Fibroblast of skin of left biceps (primary cell): ENCODE measurements at regions not wholly inside any gene's neighbourhood (a gene's known extent, or its start where the extent isn't known, plus 50 kb on each side); places are given as distances from the start of the nearest gene placed in this dataset.

Experiments
- DNase-seq, 2 experiments: peaks; one replicate each; pipeline ENCODE4 v3.0.0-alpha.2; 2013; ENCODE audit warnings: low read depth in 2 of 2

DNA sequence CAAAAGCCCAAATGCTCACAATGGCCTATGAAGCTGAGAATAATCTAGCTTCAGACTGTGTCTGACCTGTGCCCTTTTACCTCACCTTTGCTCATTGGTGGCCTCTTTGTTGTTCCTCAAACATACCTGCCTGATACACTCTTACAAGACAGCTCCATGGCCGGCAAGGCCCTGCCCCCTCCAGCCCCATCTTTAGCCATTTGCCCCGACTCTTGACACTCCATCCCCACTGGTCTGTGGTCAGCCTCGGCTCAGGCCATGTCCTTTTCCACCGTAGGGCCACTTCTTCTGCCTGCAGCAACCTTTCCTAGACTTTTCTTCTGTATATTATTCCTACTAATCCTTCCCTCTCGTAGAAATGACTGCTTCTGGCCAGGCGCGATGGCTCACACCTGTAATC is 265.2 kb downstream of the RPS24 start:
- no peak for DNase-seq

DNA sequence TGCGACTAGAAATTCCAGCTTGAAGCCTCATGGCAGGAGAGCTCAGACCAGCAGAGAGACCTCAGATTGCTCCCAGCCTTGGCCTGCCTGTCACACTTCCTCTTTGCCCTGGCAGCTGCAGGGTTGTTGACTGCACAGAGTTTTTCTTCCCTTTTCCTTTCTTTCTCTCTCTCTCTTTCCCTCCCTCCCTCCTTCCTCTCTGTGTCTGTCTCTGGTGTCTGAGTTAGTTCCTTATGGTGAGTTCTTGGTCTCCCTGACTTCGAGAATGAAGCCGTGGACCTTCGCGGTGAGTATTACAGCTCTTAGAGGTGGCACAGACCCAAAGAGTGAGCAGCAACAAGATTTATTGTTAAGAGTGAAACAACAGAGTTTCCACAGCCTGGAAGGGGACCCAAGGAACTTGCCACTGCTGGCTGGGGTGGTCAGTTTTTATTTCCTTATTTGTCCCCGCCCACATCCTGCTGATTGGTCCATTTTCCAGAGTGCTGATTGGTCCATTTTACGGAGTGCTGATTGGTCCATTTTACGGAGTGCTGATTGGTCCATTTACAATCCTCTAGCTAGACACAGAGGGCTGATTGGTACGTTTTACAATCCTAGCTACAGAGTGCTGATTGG is 266.3 kb downstream of the RPS24 start:
- DNase-seq, result no peak

DNA sequence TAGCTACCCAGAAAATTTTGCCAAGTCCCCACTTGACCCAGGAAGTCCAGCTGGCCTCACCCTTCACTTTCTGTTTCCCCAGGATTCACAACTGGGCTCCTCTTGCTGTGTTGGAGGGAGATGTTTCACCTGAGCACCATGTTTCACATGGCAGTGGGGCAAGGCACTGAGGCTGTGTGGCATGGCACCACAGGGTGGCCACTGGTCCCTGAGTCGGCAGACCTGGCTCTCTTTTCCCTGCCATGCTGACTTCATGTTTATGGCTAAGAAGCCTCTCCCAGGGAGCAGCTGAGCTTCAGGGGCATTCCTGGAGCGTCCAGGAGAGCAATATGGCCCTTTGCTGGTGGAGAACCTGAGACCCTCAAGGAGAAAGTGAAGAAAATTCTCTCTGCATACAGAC is 266.9 kb downstream of the RPS24 start:
- no peak for DNase-seq

DNA sequence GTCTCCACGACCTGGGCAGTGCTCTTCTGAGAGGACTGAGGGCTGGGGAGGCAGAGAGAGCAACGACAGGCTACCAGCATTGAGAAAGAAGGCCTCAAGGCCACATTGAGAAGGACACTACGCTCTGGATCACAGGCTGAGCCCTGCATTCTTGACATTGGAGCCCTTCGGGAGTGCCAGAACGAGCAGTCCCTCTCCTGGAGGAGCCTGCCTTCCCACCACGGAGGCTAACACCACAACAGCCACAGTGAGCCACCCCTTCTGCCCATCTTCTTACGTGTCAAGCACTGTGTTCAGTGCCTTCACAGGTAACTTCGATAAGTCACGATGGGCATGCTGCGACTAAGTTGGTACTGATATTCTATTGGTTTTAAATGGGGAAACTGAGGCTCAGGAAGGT is 267.8 kb downstream of the RPS24 start:
- DNase-seq, result no peak

DNA sequence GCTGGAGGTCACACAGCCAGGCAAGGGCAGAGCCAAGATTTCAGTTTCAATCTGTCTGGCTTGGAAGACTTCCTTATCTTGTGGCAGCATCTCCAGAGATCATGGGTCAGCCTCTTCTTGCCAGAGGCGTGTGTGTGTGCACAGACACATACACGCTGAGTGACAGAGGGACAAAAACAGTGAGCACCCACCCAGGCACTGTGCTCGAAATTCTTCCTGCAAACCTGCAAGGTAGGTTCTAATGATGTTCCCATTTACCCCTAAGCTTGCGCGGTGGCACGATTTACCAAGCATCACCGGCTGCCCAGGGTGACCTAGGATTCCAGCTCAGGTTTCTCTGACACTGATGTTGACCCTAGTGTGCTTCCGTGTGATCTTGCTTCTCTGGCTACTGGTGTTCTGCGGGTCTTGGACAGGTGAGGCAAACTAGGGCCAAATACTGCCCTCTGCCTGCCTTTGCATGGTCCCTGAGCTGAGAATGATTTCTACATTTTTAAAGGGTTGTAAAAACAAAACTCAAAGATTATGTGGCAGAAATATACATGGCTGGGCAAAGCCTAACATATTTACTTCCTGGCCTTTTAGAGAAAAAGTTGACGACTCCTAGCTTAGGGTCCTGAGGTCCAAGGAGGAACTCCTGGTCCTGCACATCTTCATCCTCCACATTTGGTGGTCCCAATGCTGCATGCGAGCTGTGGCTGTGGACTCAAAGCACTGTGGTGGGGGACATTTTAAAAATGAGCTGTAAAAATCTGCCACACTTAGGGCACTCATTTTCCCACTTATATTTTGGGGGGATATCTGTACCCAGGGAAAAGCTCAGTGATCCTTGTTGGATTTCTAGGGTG is 268.5 kb downstream of the RPS24 start:
- DNase-seq, result no peak

DNA sequence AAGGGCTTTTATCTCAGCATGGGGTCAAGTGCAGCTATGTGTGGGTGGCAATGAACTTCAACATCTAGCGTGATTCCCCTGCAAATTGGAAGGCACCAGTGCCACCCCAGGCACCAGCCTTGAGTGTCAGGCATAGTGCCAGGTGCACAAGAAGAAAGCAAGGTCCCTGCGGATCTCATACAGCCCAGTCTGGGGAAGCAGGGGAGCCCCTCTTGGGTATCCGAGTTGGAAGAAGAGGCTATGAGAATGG is 269.0 kb downstream of the RPS24 start:
- DNase-seq, result no peak

DNA sequence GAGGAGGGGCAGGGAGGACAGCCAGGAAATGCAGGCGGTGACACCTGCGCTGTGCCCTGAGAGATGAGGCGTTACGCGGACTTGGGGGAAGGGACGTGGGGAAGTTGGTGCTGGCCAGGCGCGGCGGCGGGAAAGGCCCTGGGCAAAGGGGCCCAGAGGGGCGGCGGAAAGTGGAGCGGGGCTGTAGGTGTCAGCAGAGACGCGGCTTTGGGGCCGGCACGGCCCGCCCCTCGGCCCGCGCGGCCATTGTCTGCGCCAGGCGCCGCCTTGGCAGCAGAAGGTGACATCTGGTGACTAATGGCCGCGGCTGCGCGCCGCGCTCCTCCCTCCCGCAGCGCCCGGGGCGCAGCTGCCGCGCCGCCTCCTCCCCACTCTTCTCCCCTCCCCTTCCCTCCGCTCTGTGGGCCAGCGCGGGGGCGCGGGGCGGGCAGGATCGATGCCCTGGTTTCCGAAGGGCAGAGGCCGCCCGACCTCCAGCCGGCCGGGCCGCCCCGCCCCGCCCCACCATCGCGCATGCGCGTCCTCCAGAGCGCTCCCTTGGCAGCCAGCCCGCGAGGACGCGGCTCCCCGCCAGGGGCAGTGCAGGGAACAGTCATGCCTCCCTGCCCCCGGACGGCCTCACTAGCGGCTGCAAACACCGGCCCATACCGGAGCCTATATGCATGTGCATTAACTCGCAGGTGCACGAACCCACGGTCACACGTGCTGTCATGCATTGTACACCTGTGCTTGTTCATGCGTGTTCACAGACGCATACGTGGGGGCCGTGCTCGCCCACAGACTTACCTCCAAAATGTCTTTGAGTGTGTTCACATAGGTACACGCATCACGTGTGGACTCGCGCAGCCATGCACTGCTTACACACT is 269.6 kb downstream of the RPS24 start:
- peak; percentile 57 to 63 for DNase-seq

DNA sequence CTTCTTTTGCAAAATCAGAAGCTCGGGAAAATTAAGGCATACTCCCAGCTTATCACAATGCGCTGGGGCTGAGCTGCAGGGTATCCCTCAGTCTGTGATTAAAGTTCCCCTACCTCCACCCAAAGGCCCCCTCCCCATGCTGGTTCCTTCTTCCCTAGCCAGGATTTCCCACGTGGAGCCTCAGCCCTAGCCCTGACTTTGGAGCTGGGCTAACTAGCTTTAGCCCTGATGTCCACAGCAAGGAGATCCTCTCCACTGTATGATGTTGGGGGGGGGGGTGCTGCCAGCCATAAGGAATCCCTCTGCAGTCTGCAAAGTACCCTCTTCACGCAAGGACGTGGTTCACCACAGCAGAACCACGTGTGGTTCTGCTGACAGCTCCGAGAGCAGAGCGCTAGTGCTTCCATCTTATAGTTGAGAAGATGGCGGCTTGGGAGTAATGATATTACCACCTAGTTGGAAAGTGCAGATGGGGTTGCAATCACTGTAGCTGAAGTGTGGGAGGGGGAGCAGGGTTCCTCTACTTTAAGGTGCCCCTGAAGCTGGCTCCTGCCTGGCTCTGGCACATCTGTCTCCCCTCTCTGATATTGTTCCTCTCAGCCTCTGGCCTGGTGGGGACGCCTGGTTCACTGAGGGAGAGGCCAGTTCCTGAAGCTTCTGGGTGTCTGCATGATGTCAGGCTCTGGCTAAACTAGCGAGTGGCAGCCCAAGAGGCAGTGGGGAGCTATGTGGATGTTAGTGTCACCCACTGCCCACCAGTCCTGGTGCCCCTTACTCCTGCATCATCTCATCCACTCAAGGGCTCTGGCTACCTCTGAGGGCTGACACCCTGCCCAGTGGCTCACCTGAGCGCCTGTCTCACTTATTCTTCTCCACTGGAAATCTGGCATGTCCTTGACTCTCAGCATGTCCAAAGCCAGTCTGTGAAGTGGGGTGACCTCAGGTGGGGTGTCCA is 270.7 kb downstream of the RPS24 start:
- no peak for DNase-seq

DNA sequence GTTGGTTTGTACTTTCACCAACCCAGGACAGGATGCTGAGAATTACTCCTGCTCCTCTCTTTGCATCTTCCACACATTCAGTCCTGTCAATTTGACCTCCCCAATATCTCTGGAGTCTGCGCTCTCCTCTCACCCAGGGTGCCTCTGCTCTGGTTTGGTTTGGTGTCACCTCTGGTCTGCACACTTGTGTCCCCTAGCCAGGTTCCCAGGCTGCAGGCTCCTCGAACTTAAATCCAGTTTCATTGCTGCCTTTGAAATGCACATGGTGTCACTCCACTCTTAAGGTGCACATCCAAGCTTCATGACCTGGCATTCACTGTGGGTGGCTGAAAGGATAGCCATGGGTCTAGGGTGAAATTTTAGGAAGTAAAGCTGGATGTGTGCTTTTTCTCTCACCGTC is 271.6 kb downstream of the RPS24 start:
- DNase-seq, result no peak

DNA sequence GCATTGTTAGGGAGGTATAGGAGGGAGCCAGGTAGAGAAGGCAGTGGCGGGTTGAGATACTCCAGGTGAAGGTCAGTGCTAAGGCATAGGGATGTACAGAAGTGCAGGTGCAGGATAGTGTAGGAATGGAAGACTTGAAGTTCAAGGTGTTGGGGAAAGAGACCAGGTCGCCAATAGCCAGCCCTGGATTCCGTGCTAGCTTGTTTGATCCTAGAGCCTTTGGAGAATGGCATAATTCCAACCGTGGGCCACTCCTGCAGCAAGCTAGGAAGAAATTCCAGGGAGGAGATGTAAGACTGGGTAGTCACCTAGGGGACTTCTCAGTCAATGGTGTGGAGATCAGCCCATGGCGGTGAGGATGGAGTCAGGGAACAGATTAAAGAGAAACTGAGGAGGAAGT is 272.7 kb downstream of the RPS24 start:
- no peak for DNase-seq

DNA sequence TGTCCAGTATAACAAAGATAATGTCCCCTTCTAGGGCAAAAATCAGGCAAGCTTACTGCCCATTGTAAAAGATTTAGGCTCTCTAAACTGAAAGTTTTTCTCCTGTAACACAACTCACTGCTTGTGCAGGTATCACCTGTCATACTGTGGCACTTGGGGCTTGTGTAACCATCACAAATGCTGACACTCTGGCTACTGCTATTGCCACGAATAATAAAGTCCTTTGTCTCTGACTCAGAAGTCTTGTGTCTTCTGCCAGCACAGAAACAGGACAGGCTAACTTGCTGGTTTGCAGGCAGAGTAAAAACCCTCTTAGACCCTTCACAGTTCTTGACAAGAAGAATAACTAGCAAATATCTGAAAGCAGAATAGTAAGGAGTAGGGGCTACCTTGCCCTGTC is 273.9 kb downstream of the RPS24 start:
- no peak for DNase-seq

DNA sequence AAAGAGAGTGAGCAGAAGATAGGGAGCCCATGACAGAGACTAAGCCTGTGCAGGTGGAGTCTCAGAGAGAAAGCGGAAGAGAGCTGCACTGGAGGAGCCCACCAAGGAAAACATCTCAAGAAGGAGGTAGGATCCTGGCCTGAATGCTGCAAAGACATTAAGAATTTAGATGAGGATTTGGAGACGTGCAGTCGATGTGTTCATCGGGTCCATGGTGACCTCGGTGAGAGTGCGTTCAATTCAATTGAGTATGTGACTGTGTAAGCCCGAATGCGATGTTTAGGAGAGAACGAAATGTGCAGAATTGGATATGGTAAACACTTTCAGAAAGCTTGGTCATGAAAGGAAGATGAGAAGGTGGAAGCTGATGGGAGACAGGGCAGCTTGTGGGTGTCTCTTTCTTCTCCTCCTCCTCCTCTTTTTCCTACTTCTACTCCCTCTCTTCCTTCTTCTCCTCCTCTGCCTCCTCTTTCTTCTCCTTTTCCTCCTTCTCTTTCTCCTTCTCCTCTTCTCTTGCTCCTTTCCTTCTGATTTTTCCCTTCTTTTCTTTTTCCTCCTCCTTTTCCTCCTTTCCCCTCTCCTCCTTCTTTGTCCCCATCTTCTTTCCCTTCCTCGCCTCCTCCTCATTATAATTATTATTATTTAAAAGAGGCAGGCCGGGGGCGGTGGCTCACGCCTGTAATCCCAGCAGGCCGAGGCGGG is 276.0 kb downstream of the RPS24 start:
- DNase-seq, result no peak

DNA sequence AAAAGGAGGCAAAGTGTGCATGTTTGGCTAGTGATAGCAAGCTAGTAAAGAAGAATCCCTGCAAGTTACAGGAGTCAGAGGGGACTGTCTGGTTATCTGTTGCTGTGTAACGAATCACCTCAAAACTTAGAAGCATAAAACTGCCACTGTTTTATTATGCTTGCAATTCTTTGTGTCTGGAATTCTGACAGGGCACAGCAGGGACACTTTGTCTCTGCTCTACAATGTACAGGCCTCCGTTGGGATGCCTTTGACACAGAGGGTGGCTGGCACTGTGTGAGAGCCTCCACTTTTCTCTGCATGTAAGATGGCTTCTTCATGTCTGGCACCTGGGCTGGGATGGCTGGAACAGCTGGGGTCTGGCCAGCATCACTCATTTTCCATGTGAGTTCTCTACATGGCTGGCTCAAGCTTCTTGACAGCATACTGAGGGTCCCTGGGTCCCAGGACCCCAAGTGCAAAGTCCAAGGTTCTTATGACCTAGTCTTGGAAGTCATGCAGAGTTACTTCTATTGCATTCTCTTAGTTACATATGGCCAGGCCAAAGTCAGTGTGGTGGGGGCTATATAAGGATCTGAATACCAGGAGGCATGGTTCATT is 276.9 kb downstream of the RPS24 start:
- no peak for DNase-seq

DNA sequence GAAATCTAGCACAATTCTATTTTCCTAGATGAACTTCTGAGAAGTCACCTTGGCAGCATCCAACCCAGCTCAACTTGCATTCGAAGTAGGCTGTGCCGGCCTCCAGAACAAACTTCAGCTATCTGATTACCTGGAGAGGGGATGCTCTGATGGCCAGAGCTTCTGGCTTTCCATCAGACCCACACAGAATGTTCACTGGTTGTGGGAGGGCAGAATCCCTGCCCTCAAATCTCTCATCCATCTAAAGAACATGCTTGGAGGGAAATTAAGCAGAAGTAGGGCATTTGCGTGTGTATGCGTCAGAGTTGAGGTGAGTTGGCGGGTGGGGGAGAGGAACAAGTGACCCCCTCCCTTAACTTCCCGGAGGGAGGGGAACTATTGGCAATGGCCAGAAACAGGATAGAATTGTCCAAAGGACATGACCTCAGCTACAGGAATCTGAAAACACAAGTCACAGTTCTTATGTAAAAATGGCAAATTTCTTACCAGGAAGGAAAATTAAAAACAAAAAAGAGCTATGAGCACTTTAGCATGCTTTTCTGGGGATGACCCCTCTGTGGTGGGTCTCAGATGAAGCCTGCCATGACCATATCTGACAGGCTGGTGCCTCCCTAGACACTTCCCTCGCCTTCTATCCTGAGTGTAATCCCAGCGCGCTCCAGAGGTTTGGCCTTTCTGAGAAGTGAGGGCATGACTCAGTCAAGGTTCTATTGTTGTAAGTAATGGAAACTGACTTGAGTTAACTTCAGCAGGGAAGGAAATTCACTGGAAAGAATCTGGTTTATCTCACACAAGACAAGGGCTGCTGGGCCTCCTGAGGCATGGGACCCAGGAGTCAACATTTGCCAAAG is 278.8 kb downstream of the RPS24 start:
- no peak for DNase-seq

DNA sequence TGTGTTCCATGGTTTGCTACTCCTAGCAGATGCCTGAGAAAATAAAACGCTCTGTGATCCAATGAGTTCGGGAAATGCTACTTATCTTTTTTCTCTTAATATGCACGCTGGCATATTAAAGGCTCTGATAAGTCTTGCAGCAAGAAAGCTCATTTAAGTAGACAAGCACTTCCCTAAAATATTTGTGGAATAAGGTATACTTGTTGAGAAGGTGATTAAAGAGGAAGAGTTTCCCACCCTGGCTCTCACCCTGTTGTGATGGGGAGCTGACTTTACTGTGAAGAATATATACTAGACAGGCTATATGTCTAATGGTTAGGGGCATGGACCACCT is 279.4 kb downstream of the RPS24 start:
- no peak for DNase-seq

DNA sequence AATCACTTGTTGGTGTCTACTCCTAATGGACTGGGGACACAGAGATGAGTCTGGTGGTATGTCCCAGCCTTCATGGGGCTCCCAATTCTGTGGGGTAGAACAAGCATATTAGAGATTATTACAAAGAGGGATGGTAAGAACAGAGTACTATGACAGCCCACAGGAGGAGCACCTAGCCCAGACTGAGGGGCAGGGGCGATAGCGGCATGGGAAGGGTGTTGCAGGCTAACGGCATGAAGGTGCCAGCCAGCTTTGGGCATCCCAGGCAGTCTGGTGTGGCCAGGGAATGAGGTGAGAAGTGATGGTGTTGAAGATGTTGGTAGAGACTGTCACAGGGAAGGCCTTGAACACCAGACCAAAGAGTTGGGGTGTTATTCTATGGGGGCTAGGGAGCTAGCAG is 280.0 kb downstream of the RPS24 start:
- no peak for DNase-seq

DNA sequence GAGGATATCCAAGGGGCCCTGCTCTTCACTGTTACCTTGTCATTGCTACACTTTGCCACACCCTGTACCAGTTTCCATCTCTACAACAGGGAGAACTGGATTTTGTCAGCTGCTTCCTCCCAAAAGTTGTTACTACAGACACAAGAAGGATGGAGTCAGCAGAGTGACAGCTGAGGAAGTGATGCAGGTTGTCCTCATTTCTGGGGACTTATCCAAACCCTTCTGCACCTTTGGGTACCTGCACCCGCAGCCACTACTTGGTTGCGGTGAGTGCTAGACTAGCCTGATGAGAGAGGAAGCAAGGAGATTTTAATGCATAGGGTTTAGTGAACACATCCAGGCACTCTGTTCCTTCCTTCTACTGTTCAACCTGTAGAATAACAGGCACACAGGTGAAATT is 281.0 kb downstream of the RPS24 start:
- DNase-seq, result no peak

DNA sequence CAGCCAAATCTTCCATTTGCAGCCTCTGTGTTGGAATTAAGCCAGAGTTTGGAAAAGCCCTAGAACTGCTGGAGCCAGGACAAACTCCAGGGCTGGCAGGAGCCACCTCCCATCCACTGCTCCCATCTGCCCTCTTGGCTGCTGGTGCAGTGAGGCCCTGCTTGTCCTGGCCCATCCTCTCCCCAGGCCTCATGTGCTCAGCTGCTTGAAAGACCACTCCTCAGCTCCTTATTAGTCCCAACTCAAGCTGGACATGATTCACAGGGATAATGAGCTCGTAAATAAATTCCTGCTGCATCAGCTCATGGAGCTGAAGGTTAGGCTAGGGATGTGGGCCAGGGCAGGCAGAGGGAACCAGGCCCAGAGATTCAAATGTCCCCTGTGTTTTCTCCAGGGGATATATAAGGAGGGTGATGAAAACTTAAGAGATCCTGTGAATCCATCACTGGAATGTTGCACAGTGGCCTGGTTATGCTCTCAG is 282.8 kb downstream of the RPS24 start:
- peak; percentile 50 to 52 for DNase-seq

DNA sequence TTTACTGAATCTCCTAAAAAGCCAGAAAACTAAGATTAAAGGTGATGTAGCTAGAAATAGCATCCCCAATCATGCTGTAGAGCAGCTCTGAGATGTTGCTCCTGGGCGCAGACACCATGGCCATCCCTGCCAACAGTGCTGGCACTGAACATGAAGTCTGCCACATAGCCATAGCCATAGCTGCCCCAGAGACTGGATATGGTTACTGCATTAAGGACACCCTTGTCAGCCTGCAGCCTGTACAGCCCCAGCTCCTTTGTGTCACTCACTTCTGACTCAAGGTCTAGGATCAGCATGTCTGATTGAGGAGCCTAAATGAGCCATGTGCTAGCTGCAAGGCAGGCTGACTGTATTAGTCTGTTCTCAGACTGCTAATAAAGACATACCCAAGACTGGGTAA is 284.6 kb downstream of the RPS24 start:
- DNase-seq, result no peak

DNA sequence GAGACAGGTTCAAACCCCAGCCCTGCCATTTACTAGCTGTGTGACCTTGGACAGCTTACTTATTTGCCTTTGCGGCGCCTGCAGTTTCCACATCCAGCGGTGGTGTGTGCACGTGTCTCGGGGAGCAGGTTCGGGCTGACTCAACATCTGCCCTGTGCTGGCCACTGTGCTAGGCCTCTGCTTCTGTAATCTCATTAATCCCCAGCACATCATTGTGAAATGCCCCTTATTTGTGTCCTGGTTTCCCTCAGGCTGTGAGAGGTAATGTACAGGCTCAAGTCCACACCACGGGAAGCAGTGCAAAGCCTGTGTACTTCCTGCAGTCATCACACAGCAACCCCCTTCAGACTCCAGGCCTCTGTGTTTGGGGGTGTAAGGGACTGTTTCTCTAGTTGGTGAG is 285.7 kb downstream of the RPS24 start:
- DNase-seq, result no peak
